Naive B cell (primary cell): ENCODE measurements at regions not wholly inside any gene's neighbourhood (a gene's known extent, or its start where the extent isn't known, plus 50 kb on each side); places are given as distances from the start of the nearest gene placed in this dataset.
A peak's percentile ranks its signal among the peaks of the same experiment; 100 is the strongest.

Experiments
- ATAC-seq, 2 donors: fragments of 150-1000 bp; cut with Tn5 transposase; 2 replicates each; pipeline ENCODE4 v1.10.0; 2021; ENCODE audit warnings: low read depth in 2 of 2, mild to moderate bottlenecking in 2 of 2, moderate library complexity in 2 of 2
- DNase-seq: peaks from one replicate; pipeline ENCODE4 v3.0.0; 2022
- H3K27ac Mint-ChIP-seq, 6 donors: one replicate each; pipeline ENCODE4 v1.8.0; 2020 to 2022; ENCODE audit warnings: mild to moderate bottlenecking in 6 of 6, mixed read lengths in 6 of 6, moderate library complexity in 5 of 6, inconsistent platforms in 2 of 6
- H3K27me3 Mint-ChIP-seq, 3 donors: one replicate each; pipeline ENCODE4 v1.8.0; 2021 to 2022; ENCODE audit warnings: mixed read lengths in 3 of 3, mild to moderate bottlenecking in 1 of 3
- H3K36me3 Mint-ChIP-seq, 2 donors: one replicate each; pipeline ENCODE4 v1.8.0; 2020 to 2022; ENCODE audit warnings: mixed read lengths in 2 of 2, inconsistent platforms in 1 of 2, mild to moderate bottlenecking in 1 of 2
- H3K4me1 Mint-ChIP-seq, 3 donors: one replicate each; pipeline ENCODE4 v1.8.0; 2020 to 2022; ENCODE audit warnings: mixed read lengths in 3 of 3, inconsistent platforms in 1 of 3, mild to moderate bottlenecking in 1 of 3, moderate library complexity in 1 of 3
- H3K4me3 Mint-ChIP-seq, 8 donors: one replicate each; pipeline ENCODE4 v1.8.0; 2020 to 2022; ENCODE audit warnings: mild to moderate bottlenecking in 8 of 8, mixed read lengths in 8 of 8, moderate library complexity in 8 of 8, inconsistent platforms in 2 of 8
- H3K9me3 Mint-ChIP-seq, 7 donors: one replicate each; pipeline ENCODE4 v1.8.0; 2020 to 2022; ENCODE audit warnings: mixed read lengths in 7 of 7, mild to moderate bottlenecking in 5 of 7, inconsistent platforms in 2 of 7, moderate library complexity in 1 of 7

- ATAC-seq, result no peak
- no peaks in the 10 kb centered on the region for H3K4me1 Mint-ChIP-seq
- DNase-seq, result no peak
- H3K27me3 Mint-ChIP-seq, result peaks cover 0 to 5% (median 0%) of the 10 kb centered on the region in 3 donors
- H3K27ac Mint-ChIP-seq, result no peak overlapping the region
- H3K9me3 Mint-ChIP-seq, result peaks cover 0 to 12% (median 6%) of the 10 kb centered on the region in 7 donors
- H3K36me3 Mint-ChIP-seq, result peaks cover 0 to 5% of the 10 kb centered on the region in 2 donors
- no peak overlapping the region for H3K4me3 Mint-ChIP-seq
These were observed 253.1 kb downstream of the NFKBIZ start for GRCh38 chr3:102102394-102102793.

- Mint-ChIP-seq H3K4me1 (no peaks in the 10 kb centered on the region), H3K36me3 (peaks cover 5 to 8% of the 10 kb centered on the region in 2 donors), H3K27me3 (no peaks in the 10 kb centered on the region), H3K4me3 (no peak overlapping the region), H3K27ac (no peak overlapping the region), H3K9me3 (peaks cover 4 to 17% (median 15%) of the 10 kb centered on the region in 7 donors)
- no peak for DNase-seq
- ATAC-seq, result no peak
These were observed 254.7 kb downstream of the NFKBIZ start for GRCh38 chr3:102104033-102104432.

GRCh38 chr3:102105193-102105592 lies 255.9 kb downstream of the NFKBIZ start:
- ATAC-seq (no peak), DNase-seq (no peak)
- Mint-ChIP-seq H3K4me1 (no peaks in the 10 kb centered on the region), H3K27ac (peak overlapping the region in 1 of 6 donors; percentile 44), H3K36me3 (peaks cover 5 to 8% of the 10 kb centered on the region in 2 donors), H3K4me3 (no peak overlapping the region), H3K27me3 (no peaks in the 10 kb centered on the region), H3K9me3 (peaks cover 4 to 17% (median 15%) of the 10 kb centered on the region in 7 donors)

GRCh38 chr3:102106416-102107097 lies 257.2 kb downstream of the NFKBIZ start:
- H3K36me3 Mint-ChIP-seq, result peaks cover 5 to 8% of the 10 kb centered on the region in 2 donors
- ATAC-seq (no peak), DNase-seq (no peak)
- H3K4me3 Mint-ChIP-seq, result no peak overlapping the region
- H3K4me1 Mint-ChIP-seq, result no peaks in the 10 kb centered on the region
- H3K27ac Mint-ChIP-seq, result no peak overlapping the region
- H3K9me3 Mint-ChIP-seq, result peaks cover 4 to 17% (median 12%) of the 10 kb centered on the region in 7 donors
- no peaks in the 10 kb centered on the region for H3K27me3 Mint-ChIP-seq

- Mint-ChIP-seq H3K36me3 (peaks cover 0 to 8% of the 10 kb centered on the region in 2 donors), H3K27ac (no peak overlapping the region), H3K4me1 (peaks cover 0 to 10% (median 5%) of the 10 kb centered on the region in 3 donors), H3K9me3 (peaks cover 3 to 8% (median 6%) of the 10 kb centered on the region in 7 donors), H3K27me3 (no peaks in the 10 kb centered on the region), H3K4me3 (no peak overlapping the region)
- DNase-seq (no peak), ATAC-seq (no peak)
These were observed 263.5 kb downstream of the NFKBIZ start for GRCh38 chr3:102112704-102113230.

GRCh38 chr3:102113421-102114041 lies 264.2 kb downstream of the NFKBIZ start:
- ATAC-seq, result no peak
- Mint-ChIP-seq H3K4me3 (no peak overlapping the region), H3K27me3 (no peaks in the 10 kb centered on the region), H3K4me1 (peaks cover 0 to 10% (median 5%) of the 10 kb centered on the region in 3 donors), H3K36me3 (peaks cover 0 to under 1% of the 10 kb centered on the region in 2 donors), H3K9me3 (peaks cover 0 to 7% (median under 1%) of the 10 kb centered on the region in 7 donors), H3K27ac (peak overlapping the region in 1 of 6 donors; percentile 44)
- no peak for DNase-seq

- peak overlapping the region in 1 of 8 donors; percentile 7 for H3K4me3 Mint-ChIP-seq
- no peak for DNase-seq
These were observed 265.1 kb downstream of the NFKBIZ start for GRCh38 chr3:102114264-102114979.

GRCh38 chr3:102122527-102122926 lies 273.2 kb downstream of the NFKBIZ start:
- Mint-ChIP-seq H3K9me3 (peaks cover 3 to 42% (median 27%) of the 10 kb centered on the region in 7 donors), H3K27ac (peak overlapping the region in 1 of 6 donors; percentile 22), H3K4me1 (no peaks in the 10 kb centered on the region), H3K36me3 (peaks cover 8 to 18% of the 10 kb centered on the region in 2 donors), H3K4me3 (no peak overlapping the region), H3K27me3 (no peaks in the 10 kb centered on the region)
- DNase-seq (no peak), ATAC-seq (no peak)

More at GRCh38 chr3:102114264-102114979, 265.1 kb downstream of the NFKBIZ start:
- peaks cover 0 to 10% (median 5%) of the 10 kb centered on the region in 3 donors for H3K4me1 Mint-ChIP-seq
- ATAC-seq, result no peak
- no peaks in the 10 kb centered on the region for H3K27me3 Mint-ChIP-seq
- peak overlapping the region in 2 of 6 donors; percentile 2 to 30 for H3K27ac Mint-ChIP-seq
- no peaks in the 10 kb centered on the region for H3K36me3 Mint-ChIP-seq
- H3K9me3 Mint-ChIP-seq, result peaks cover 0 to 9% (median 2%) of the 10 kb centered on the region in 7 donors

- H3K9me3 Mint-ChIP-seq, result peaks cover 3 to 35% (median 27%) of the 10 kb centered on the region in 7 donors
- peaks cover 8 to 18% of the 10 kb centered on the region in 2 donors for H3K36me3 Mint-ChIP-seq
- no peak for ATAC-seq
- peak overlapping the region in 1 of 6 donors; percentile 81 for H3K27ac Mint-ChIP-seq
- no peaks in the 10 kb centered on the region for H3K4me1 Mint-ChIP-seq
- no peaks in the 10 kb centered on the region for H3K27me3 Mint-ChIP-seq
- no peak for DNase-seq
- H3K4me3 Mint-ChIP-seq, result no peak overlapping the region
These were observed 274.4 kb downstream of the NFKBIZ start for GRCh38 chr3:102123590-102124190.

- Mint-ChIP-seq H3K4me1 (no peaks in the 10 kb centered on the region), H3K27ac (no peak overlapping the region), H3K4me3 (no peak overlapping the region), H3K27me3 (no peaks in the 10 kb centered on the region), H3K9me3 (peaks cover 3 to 35% (median 25%) of the 10 kb centered on the region in 7 donors), H3K36me3 (peaks cover 8 to 18% of the 10 kb centered on the region in 2 donors)
- no peak for DNase-seq
- no peak for ATAC-seq
These were observed 275.0 kb downstream of the NFKBIZ start for GRCh38 chr3:102124282-102124681.

- H3K36me3 Mint-ChIP-seq, result peaks cover 8 to 18% of the 10 kb centered on the region in 2 donors
- peaks cover 3 to 35% (median 26%) of the 10 kb centered on the region in 7 donors for H3K9me3 Mint-ChIP-seq
- H3K27ac Mint-ChIP-seq, result no peak overlapping the region
- H3K4me1 Mint-ChIP-seq, result peaks cover under 1 to 2% (median 1%) of the 10 kb centered on the region in 3 donors
- H3K4me3 Mint-ChIP-seq, result no peak overlapping the region
- no peak for ATAC-seq
- DNase-seq, result no peak
- no peaks in the 10 kb centered on the region for H3K27me3 Mint-ChIP-seq
These were observed 275.4 kb downstream of the NFKBIZ start for GRCh38 chr3:102124704-102125103.

GRCh38 chr3:102125197-102125993 lies 276.1 kb downstream of the NFKBIZ start:
- DNase-seq (no peak), ATAC-seq (no peak)
- peaks cover 8 to 18% of the 10 kb centered on the region in 2 donors for H3K36me3 Mint-ChIP-seq
- H3K4me1 Mint-ChIP-seq, result peaks cover 8 to 9% (median 8%) of the 10 kb centered on the region in 3 donors
- H3K27ac Mint-ChIP-seq, result no peak overlapping the region
- H3K27me3 Mint-ChIP-seq, result no peaks in the 10 kb centered on the region
- H3K4me3 Mint-ChIP-seq, result no peak overlapping the region
- H3K9me3 Mint-ChIP-seq, result peaks cover 3 to 34% (median 23%) of the 10 kb centered on the region in 7 donors
